ENCODE measurements at regions not wholly inside any gene's neighbourhood (a gene's known extent, or its start where the extent isn't known, plus 50 kb on each side); places are given as distances from the start of the nearest gene placed in this dataset.
A peak's percentile ranks its signal among the peaks of the same experiment; 100 is the strongest.

GRCh38 chr10:29843143-29843542 lies 208.4 kb upstream of the SVIL start:
- Histone ChIP-seq H3K4me3 (no peak overlapping the region), H3K4me1 (peaks cover 0 to 3% of the 10 kb centered on the region in 2 donors), H3K36me3 (no peaks in the 10 kb centered on the region), H3K27me3 (no peaks in the 10 kb centered on the region), H3K9me3 (no peaks in the 10 kb centered on the region), H3K27ac (no peak overlapping the region)
- no peak for ATAC-seq
- intact Hi-C loops (cut with DNase I): no loop called here
- no peak for TF ChIP-seq CTCF (IDR thresholded peaks at IDR 0.05)
- DNase-seq: no peak

GRCh38 chr10:29841724-29842649 lies 207.2 kb upstream of the SVIL start:
- H3K36me3 ChIP-seq: no peaks in the 10 kb centered on the region
- no peaks in the 10 kb centered on the region for H3K27me3 ChIP-seq
- no peaks in the 10 kb centered on the region for H3K9me3 ChIP-seq
- H3K4me3 ChIP-seq: no peak overlapping the region
- intact Hi-C loops (cut with DNase I): no loop called here
- no peak for TF ChIP-seq CTCF (IDR thresholded peaks at IDR 0.05)
- no peak overlapping the region for H3K27ac ChIP-seq
- DNase-seq: peak in 2 of 4 donors; percentile 73 to 76
- ATAC-seq: peak; percentile 88
- peaks cover 0 to 3% of the 10 kb centered on the region in 2 donors for H3K4me1 ChIP-seq

- Histone ChIP-seq H3K27me3 (no peaks in the 10 kb centered on the region), H3K4me1 (peaks cover 0 to 3% of the 10 kb centered on the region in 2 donors), H3K4me3 (no peak overlapping the region), H3K27ac (peak overlapping the region in 1 of 2 donors; percentile 42), H3K36me3 (no peaks in the 10 kb centered on the region), H3K9me3 (no peaks in the 10 kb centered on the region)
- intact Hi-C loops (cut with DNase I): no loop called here
- DNase-seq: no peak
- peak; percentile 25 for ATAC-seq
- no peak for TF ChIP-seq CTCF (IDR thresholded peaks at IDR 0.05)
Measured at GRCh38 chr10:29840516-29841276, 205.9 kb upstream of the SVIL start.

- DNase-seq: peak in 3 of 4 donors; percentile 51 to 77 (median 68)
- peaks cover 0 to 3% of the 10 kb centered on the region in 2 donors for H3K4me1 ChIP-seq
- H3K4me3 ChIP-seq: no peak overlapping the region
- peak; percentile 86 for ATAC-seq
- no peak for TF ChIP-seq CTCF (IDR thresholded peaks at IDR 0.05)
- H3K36me3 ChIP-seq: no peaks in the 10 kb centered on the region
- intact Hi-C loops (cut with DNase I): no loop called here
- no peaks in the 10 kb centered on the region for H3K27me3 ChIP-seq
- H3K27ac ChIP-seq: peak overlapping the region in 1 of 2 donors; percentile 42
- no peaks in the 10 kb centered on the region for H3K9me3 ChIP-seq
Measured at GRCh38 chr10:29839826-29840515, 205.2 kb upstream of the SVIL start.
